Prostate gland (tissue), 2 donors: ENCODE measurements at regions not wholly inside any gene's neighbourhood (a gene's known extent, or its start where the extent isn't known, plus 50 kb on each side); places are given as distances from the start of the nearest gene placed in this dataset.

Experiments
- CTCF ChIP-seq, 4 experiments: fragments of 200-600 bp in 2 of 4; fragments of 450-650 bp in 2 of 4; sonication (generic) in 2 of 4; IDR thresholded peaks; 1 replicate in 3 of 4; 2 replicates in 1 of 4; pipeline ENCODE4 v1.5.1; 2016 to 2019; ENCODE audit warnings: antibody characterized with exemption in 4 of 4, mild to moderate bottlenecking in 2 of 4, moderate library complexity in 2 of 4
- POLR2A ChIP-seq: fragments of 450-650 bp; IDR thresholded peaks from one replicate; pipeline ENCODE4 v1.6.1; 2016; ENCODE audit warnings: antibody characterized with exemption, mild to moderate bottlenecking
- POLR2AphosphoS5 ChIP-seq: sonication (generic); formaldehyde crosslinking; IDR thresholded peaks from one replicate; pipeline ENCODE4 v1.6.1; 2017; ENCODE audit warnings: antibody characterized with exemption

GRCh38 chr6:91185072-91185471 lies 598.2 kb upstream of the MAP3K7 start:
- no peak for TF ChIP-seq CTCF (IDR thresholded peaks at IDR 0.05)
- no peak for TF ChIP-seq POLR2A
- TF ChIP-seq POLR2AphosphoS5, result no peak
